Loucy (cell line): ENCODE measurements at regions not wholly inside any gene's neighbourhood (a gene's known extent, or its start where the extent isn't known, plus 50 kb on each side); places are given as distances from the start of the nearest gene placed in this dataset.

Experiments used
- H2AFZ ChIP-seq: fragments of 200-600 bp; sonication (generic); 2 replicates; pipeline ENCODE4 v1.6.0; 2016; ENCODE audit warnings: antibody characterized with exemption, mild to moderate bottlenecking, low read length, moderate library complexity
- H3F3A ChIP-seq: fragments of 200-600 bp; 2 replicates; pipeline ENCODE4 v1.6.0; 2016; ENCODE audit warnings: antibody characterized with exemption, low read depth, mild to moderate bottlenecking
- H3K27me3 ChIP-seq: fragments of 200-600 bp; sonication (generic); 2 replicates; pipeline ENCODE4 v1.6.1; 2014; ENCODE audit warnings: low read length, mild to moderate bottlenecking; ENCODE audit not compliant: insufficient read depth, poor library complexity, severe bottlenecking
- H3K36me3 ChIP-seq: fragments of 200-600 bp; sonication (generic); 2 replicates; pipeline ENCODE4 v1.6.1; 2016; ENCODE audit warnings: low read length; ENCODE audit not compliant: insufficient read depth
- H3K4me1 ChIP-seq: fragments of 200-600 bp; sonication (generic); 2 replicates; pipeline ENCODE4 v1.5.1; 2014; ENCODE audit warnings: low read length, mild to moderate bottlenecking; ENCODE audit not compliant: insufficient read depth, poor library complexity, severe bottlenecking
- H3K4me2 ChIP-seq: fragments of 200-600 bp; sonication (generic); 2 replicates; pipeline ENCODE4 v1.6.0; 2014; ENCODE audit warnings: antibody characterized with exemption, low read length, low read depth, mild to moderate bottlenecking; ENCODE audit not compliant: poor library complexity, severe bottlenecking
- H3K4me3 ChIP-seq: fragments of 200-600 bp; sonication (generic); 2 replicates; pipeline ENCODE4 v1.5.1; 2014; ENCODE audit warnings: low read length, mild to moderate bottlenecking, mixed read lengths; ENCODE audit not compliant: poor library complexity, severe bottlenecking
- H3K79me2 ChIP-seq: fragments of 200-600 bp; sonication (generic); 2 replicates; pipeline ENCODE4 v1.6.1; 2014; ENCODE audit warnings: low read length; ENCODE audit not compliant: insufficient read depth
- H3K9ac ChIP-seq: fragments of 200-600 bp; sonication (generic); 2 replicates; pipeline ENCODE4 v1.6.0; 2014; ENCODE audit warnings: mild to moderate bottlenecking, low read depth, low read length, moderate library complexity; ENCODE audit not compliant: poor library complexity, severe bottlenecking
- H3K9me2 ChIP-seq: fragments of 200-600 bp; sonication (generic); replicated peaks from 2 replicates; pipeline ENCODE4 v1.6.1; 2016; ENCODE audit warnings: low read depth, low read length, mixed read lengths
- H3K9me3 ChIP-seq: fragments of 200-600 bp; sonication (generic); 2 replicates; pipeline ENCODE4 v1.6.1; 2014; ENCODE audit warnings: mild to moderate bottlenecking, antibody characterized with exemption, low read length, low read depth; ENCODE audit not compliant: insufficient read depth
- H4K20me1 ChIP-seq: fragments of 200-600 bp; sonication (generic); 2 replicates; pipeline ENCODE4 v1.6.0; 2014; ENCODE audit warnings: antibody characterized with exemption, low read length, mild to moderate bottlenecking; ENCODE audit not compliant: insufficient read depth, poor library complexity, severe bottlenecking
- EZH2phosphoT487 ChIP-seq: fragments of 200-600 bp; IDR thresholded peaks from 2 replicates; pipeline ENCODE4 v1.6.1; 2018; ENCODE audit warnings: antibody characterized with exemption, mild to moderate bottlenecking, moderate library complexity, borderline replicate concordance
- TF ChIP-seq, protein P1 (sequence below): fragments of 200-600 bp; sonication (generic); conservative IDR thresholded peaks from 2 replicates; pipeline ENCODE4 v1.5.1; 2014; ENCODE audit warnings: mild to moderate bottlenecking, antibody characterized with exemption, low read length

DNA sequence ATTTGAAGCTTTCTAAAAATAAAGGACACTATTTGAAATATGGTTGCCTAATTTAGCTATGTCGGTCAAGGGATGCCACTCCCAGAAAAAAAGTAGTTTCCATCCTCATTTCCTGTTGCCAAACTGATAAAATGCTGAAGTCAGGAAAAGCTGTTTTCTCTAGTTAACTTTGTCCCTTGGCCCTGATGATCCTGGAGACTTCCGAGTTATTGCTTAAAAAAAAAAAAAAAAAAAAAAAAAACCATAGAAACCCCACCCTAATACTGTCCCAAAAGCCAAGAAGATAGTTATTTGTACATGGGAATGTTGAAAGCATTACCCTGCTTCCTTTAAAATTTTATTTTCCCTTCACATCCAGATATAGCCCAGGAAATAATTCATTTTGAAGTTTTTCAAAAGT is 236.7 kb downstream of the SOD2 start:
- H3K9ac ChIP-seq = no peak overlapping the region
- no peaks in the 10 kb centered on the region for H3K9me3 ChIP-seq
- H3K9me2 ChIP-seq = no peaks in the 10 kb centered on the region
- H3K4me2 ChIP-seq = no peak overlapping the region
- H4K20me1 ChIP-seq = no peaks in the 10 kb centered on the region
- no peak overlapping the region for H3K4me3 ChIP-seq
- no peaks in the 10 kb centered on the region for H3K27me3 ChIP-seq
- no peak overlapping the region for H2AFZ ChIP-seq
- H3F3A ChIP-seq = no peaks in the 10 kb centered on the region
- TF ChIP-seq, protein P1, sequence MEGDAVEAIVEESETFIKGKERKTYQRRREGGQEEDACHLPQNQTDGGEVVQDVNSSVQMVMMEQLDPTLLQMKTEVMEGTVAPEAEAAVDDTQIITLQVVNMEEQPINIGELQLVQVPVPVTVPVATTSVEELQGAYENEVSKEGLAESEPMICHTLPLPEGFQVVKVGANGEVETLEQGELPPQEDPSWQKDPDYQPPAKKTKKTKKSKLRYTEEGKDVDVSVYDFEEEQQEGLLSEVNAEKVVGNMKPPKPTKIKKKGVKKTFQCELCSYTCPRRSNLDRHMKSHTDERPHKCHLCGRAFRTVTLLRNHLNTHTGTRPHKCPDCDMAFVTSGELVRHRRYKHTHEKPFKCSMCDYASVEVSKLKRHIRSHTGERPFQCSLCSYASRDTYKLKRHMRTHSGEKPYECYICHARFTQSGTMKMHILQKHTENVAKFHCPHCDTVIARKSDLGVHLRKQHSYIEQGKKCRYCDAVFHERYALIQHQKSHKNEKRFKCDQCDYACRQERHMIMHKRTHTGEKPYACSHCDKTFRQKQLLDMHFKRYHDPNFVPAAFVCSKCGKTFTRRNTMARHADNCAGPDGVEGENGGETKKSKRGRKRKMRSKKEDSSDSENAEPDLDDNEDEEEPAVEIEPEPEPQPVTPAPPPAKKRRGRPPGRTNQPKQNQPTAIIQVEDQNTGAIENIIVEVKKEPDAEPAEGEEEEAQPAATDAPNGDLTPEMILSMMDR = no peak
- no peak for TF ChIP-seq EZH2phosphoT487
- no peaks in the 10 kb centered on the region for H3K79me2 ChIP-seq
- H3K36me3 ChIP-seq = no peaks in the 10 kb centered on the region
- H3K4me1 ChIP-seq = no peaks in the 10 kb centered on the region

DNA sequence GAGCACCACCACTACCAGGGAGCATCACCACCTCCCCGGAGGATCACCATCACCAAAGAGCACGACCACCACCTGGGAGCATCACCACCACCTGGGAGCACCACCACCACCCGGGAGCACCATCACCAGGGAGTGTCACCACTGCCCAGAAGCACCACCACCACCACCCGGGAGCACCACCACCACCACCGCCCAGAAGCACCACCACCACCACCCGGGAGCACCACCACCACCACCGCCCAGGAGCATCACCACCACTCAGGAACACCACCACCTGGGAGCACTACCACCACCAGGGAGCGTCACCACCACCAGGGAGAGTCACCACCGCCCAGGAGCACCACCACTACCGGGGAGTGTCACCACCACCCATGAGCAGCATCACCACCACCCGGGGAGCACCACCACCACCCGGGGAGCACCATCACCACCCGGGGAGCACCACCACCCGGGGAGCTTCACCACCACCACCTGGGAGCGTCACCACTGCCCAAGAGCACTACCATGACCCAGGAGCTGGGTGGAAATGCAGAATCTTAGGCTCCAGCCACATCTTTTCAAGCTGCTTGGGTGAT is 237.3 kb downstream of the SOD2 start:
- H3K9ac ChIP-seq = no peak overlapping the region
- no peak overlapping the region for H3K4me3 ChIP-seq
- no peaks in the 10 kb centered on the region for H3K9me3 ChIP-seq
- H3K36me3 ChIP-seq = no peaks in the 10 kb centered on the region
- no peaks in the 10 kb centered on the region for H3K27me3 ChIP-seq
- H3K9me2 ChIP-seq = no peaks in the 10 kb centered on the region
- H2AFZ ChIP-seq = no peak overlapping the region
- no peaks in the 10 kb centered on the region for H3K4me1 ChIP-seq
- no peaks in the 10 kb centered on the region for H3K79me2 ChIP-seq
- no peaks in the 10 kb centered on the region for H3F3A ChIP-seq
- TF ChIP-seq, protein P1 = no peak
- TF ChIP-seq EZH2phosphoT487 = no peak
- H3K4me2 ChIP-seq = no peak overlapping the region
- H4K20me1 ChIP-seq = no peaks in the 10 kb centered on the region

DNA sequence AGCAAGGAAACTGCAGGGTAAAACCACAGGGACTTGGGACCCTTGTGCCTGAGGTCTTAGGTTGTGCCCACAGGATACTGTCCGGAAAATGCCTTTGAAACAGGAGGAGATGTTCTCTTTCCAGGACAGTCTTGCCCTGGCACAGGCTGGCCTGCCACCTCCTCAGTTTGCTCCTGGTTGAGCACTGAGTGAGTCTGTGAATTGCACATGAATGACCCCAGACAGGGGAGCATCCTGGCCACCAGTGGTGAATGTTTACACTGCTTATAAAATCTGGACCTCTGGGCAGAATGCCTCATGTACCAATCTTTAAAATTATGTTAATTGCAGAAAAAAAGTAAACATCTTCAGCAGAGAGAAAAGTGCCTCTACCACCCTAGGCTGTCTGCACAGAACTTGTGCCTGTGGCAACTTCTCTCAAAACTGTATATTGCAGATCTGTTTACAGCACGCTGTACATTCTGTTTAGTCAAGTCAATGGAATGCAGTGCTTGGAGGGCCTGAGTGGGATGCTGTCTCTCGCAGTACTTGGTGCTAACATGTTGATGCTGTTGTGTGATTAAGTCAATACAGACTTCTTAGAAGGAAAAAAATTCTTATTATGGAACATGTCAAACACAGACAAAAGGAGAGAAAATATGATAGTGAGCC is 242.1 kb downstream of the SOD2 start:
- H3K4me1 ChIP-seq = no peaks in the 10 kb centered on the region
- no peaks in the 10 kb centered on the region for H3K36me3 ChIP-seq
- H3K4me2 ChIP-seq = no peak overlapping the region
- no peaks in the 10 kb centered on the region for H3K27me3 ChIP-seq
- H3K9me2 ChIP-seq = no peaks in the 10 kb centered on the region
- no peak overlapping the region for H3K9ac ChIP-seq
- H3K9me3 ChIP-seq = no peaks in the 10 kb centered on the region
- H2AFZ ChIP-seq = no peak overlapping the region
- no peak for TF ChIP-seq EZH2phosphoT487
- TF ChIP-seq, protein P1 = no peak
- H4K20me1 ChIP-seq = no peaks in the 10 kb centered on the region
- H3K4me3 ChIP-seq = no peak overlapping the region
- H3K79me2 ChIP-seq = no peaks in the 10 kb centered on the region
- H3F3A ChIP-seq = no peaks in the 10 kb centered on the region
